ENCODE measurements at regions not wholly inside any gene's neighbourhood (a gene's known extent, or its start where the extent isn't known, plus 50 kb on each side); places are given as distances from the start of the nearest gene placed in this dataset.

- Histone ChIP-seq H4K20me1 (ENCODE audit: control insufficient read depth, insufficient read depth, low read length, poor library complexity, severe bottlenecking) (no peaks in the 10 kb centered on the region), H3K27ac (ENCODE audit: low read length in 2 of 2) (no peak overlapping the region), H2AFZ (ENCODE audit: insufficient read depth, low read depth, low read length, poor library complexity, severe bottlenecking) (no peak overlapping the region), H3K4me2 (replicated peaks; ENCODE audit: low read depth, low read length, poor library complexity, severe bottlenecking) (no peak overlapping the region), H3K36me3 (replicated peaks in 1 of 2; ENCODE audit: control extremely low read depth in 1 of 2, control insufficient read depth in 1 of 2, extremely low read depth in 1 of 2, insufficient read depth in 2 of 2, low read length in 1 of 2) (no peaks in the 10 kb centered on the region), H3K4me3 (ENCODE audit: control extremely low read depth in 1 of 5, extremely low read depth in 1 of 5, insufficient read depth in 1 of 5, low read depth in 2 of 5, low read length in 4 of 5) (no peak overlapping the region), H3K4me1 (ENCODE audit: control insufficient read depth in 2 of 2, insufficient read depth in 2 of 2, low read length in 2 of 2) (no peaks in the 10 kb centered on the region), H3K9ac (ENCODE audit: low read length) (no peak overlapping the region), H3K9me3 (ENCODE audit: control extremely low read depth in 1 of 3, control insufficient read depth in 2 of 3, insufficient read depth in 1 of 3, low read length in 2 of 3) (no peaks in the 10 kb centered on the region), H3K79me2 (ENCODE audit: control insufficient read depth, insufficient read depth, low read length) (no peaks in the 10 kb centered on the region), H3K27me3 (replicated peaks in 1 of 4; ENCODE audit: control extremely low read depth in 1 of 4, control insufficient read depth in 3 of 4, insufficient read depth in 4 of 4, low read length in 3 of 4) (peaks cover 0 to 4% (median 1%) of the 10 kb centered on the region in 4 experiments)
- CTCF ChIA-PET, result interaction anchor here (1.3 kb wide), 1 partner anchor 14 kb away, joined by 3 read pairs; no protein-coding TSS in a partner anchor
- Mint-ChIP-seq H3K27me3 (peaks cover 42% of the 10 kb centered on the region), H3K27ac (no peak overlapping the region), H3K9me3 (ENCODE audit: insufficient read depth) (peaks cover 2% of the 10 kb centered on the region), H3K4me1 (no peaks in the 10 kb centered on the region), H3K4me3 (no peak overlapping the region)
- 100% methylated on average over 1 of the region's 1 CpG for WGBS (ENCODE audit: insufficient coverage)
- POLR2A ChIA-PET, result no interaction called here
- TF ChIP-seq EZH2 (IDR thresholded peaks at IDR 0.05; ENCODE audit: borderline replicate concordance, insufficient read depth, low read depth, low read length, poor library complexity, severe bottlenecking) (no peak), CTCF (IDR thresholded peaks at IDR 0.05) (no peak)
- DNase-seq (no peak), ATAC-seq (ENCODE audit: low read depth) (no peak)
- intact Hi-C loops (cut with micrococcal nuclease), result no loop called here
Measured at GRCh38 chr1:37420456-37420855, 53.9 kb upstream of the ZC3H12A start.

- Histone ChIP-seq H4K20me1 (ENCODE audit: control insufficient read depth, insufficient read depth, low read length, poor library complexity, severe bottlenecking) (no peaks in the 10 kb centered on the region), H3K27ac (ENCODE audit: low read length in 2 of 2) (no peak overlapping the region), H3K9ac (ENCODE audit: low read length) (no peak overlapping the region), H2AFZ (ENCODE audit: insufficient read depth, low read depth, low read length, poor library complexity, severe bottlenecking) (no peak overlapping the region), H3K4me2 (replicated peaks; ENCODE audit: low read depth, low read length, poor library complexity, severe bottlenecking) (no peak overlapping the region), H3K4me1 (ENCODE audit: control insufficient read depth in 2 of 2, insufficient read depth in 2 of 2, low read length in 2 of 2) (no peaks in the 10 kb centered on the region), H3K36me3 (replicated peaks in 1 of 2; ENCODE audit: control extremely low read depth in 1 of 2, control insufficient read depth in 1 of 2, extremely low read depth in 1 of 2, insufficient read depth in 2 of 2, low read length in 1 of 2) (no peaks in the 10 kb centered on the region), H3K79me2 (ENCODE audit: control insufficient read depth, insufficient read depth, low read length) (no peaks in the 10 kb centered on the region), H3K9me3 (ENCODE audit: control extremely low read depth in 1 of 3, control insufficient read depth in 2 of 3, insufficient read depth in 1 of 3, low read length in 2 of 3) (no peaks in the 10 kb centered on the region), H3K4me3 (ENCODE audit: control extremely low read depth in 1 of 5, extremely low read depth in 1 of 5, insufficient read depth in 1 of 5, low read depth in 2 of 5, low read length in 4 of 5) (no peak overlapping the region), H3K27me3 (replicated peaks in 1 of 4; ENCODE audit: control extremely low read depth in 1 of 4, control insufficient read depth in 3 of 4, insufficient read depth in 4 of 4, low read length in 3 of 4) (peaks cover 0 to 4% (median 0%) of the 10 kb centered on the region in 4 experiments)
- no peak for TF ChIP-seq CTCF (IDR thresholded peaks at IDR 0.05)
- TF ChIP-seq EZH2 (IDR thresholded peaks at IDR 0.05; ENCODE audit: borderline replicate concordance, insufficient read depth, low read depth, low read length, poor library complexity, severe bottlenecking), result no peak
- ATAC-seq (ENCODE audit: low read depth), result no peak
- no peaks in the 10 kb centered on the region for H3K9me3 Mint-ChIP-seq (ENCODE audit: insufficient read depth)
- no peaks in the 10 kb centered on the region for H3K4me1 Mint-ChIP-seq
- 92% methylated on average over 8 of the region's 9 CpGs for WGBS (ENCODE audit: insufficient coverage)
- POLR2A ChIA-PET, result no interaction called here
- DNase-seq, result no peak
- peaks cover 40% of the 10 kb centered on the region for H3K27me3 Mint-ChIP-seq
- no peak overlapping the region for H3K4me3 Mint-ChIP-seq
- CTCF ChIA-PET, result interaction anchor here (1.2 to 1.6 kb wide), 2 partner anchors 11 to 848 kb away, joined by 3 to 10 read pairs; no protein-coding TSS in a partner anchor
- H3K27ac Mint-ChIP-seq, result no peak overlapping the region
- intact Hi-C loops (cut with micrococcal nuclease), result no loop called here
Measured at GRCh38 chr1:37423810-37424209, 50.6 kb upstream of the ZC3H12A start.
